SJCRH30 (cell line): ENCODE measurements at regions not wholly inside any gene's neighbourhood (a gene's known extent, or its start where the extent isn't known, plus 50 kb on each side); places are given as distances from the start of the nearest gene placed in this dataset.

Experiments used
- DNase-seq, 2 experiments: peaks; one replicate each; pipeline ENCODE4 v3.0.0-alpha.2; 2015 to 2020
- H3K27ac ChIP-seq: fragments of 250-450 bp; sonication (Bioruptor Pico); 2 replicates; pipeline ENCODE4 v1.5.1; 2020; ENCODE audit warnings: mild to moderate bottlenecking, moderate library complexity
- H3K27me3 ChIP-seq: fragments of 250-450 bp; sonication (Bioruptor Pico); 2 replicates; pipeline ENCODE4 v1.5.1; 2020; ENCODE audit warnings: mild to moderate bottlenecking, moderate library complexity
- H3K36me3 ChIP-seq: fragments of 250-450 bp; sonication (Bioruptor Pico); 2 replicates; pipeline ENCODE4 v1.5.1; 2020; ENCODE audit warnings: mild to moderate bottlenecking, moderate library complexity
- H3K4me1 ChIP-seq: fragments of 250-450 bp; sonication (Bioruptor Pico); 2 replicates; pipeline ENCODE4 v1.5.1; 2020; ENCODE audit warnings: mild to moderate bottlenecking, moderate library complexity
- H3K4me3 ChIP-seq: fragments of 250-450 bp; sonication (Bioruptor Pico); 2 replicates; pipeline ENCODE4 v1.5.1; 2020; ENCODE audit warnings: mild to moderate bottlenecking, moderate library complexity
- H3K9me3 ChIP-seq: fragments of 250-450 bp; sonication (Bioruptor Pico); replicated peaks from 2 replicates; pipeline ENCODE4 v1.5.1; 2020; ENCODE audit warnings: mild to moderate bottlenecking, moderate library complexity

DNA sequence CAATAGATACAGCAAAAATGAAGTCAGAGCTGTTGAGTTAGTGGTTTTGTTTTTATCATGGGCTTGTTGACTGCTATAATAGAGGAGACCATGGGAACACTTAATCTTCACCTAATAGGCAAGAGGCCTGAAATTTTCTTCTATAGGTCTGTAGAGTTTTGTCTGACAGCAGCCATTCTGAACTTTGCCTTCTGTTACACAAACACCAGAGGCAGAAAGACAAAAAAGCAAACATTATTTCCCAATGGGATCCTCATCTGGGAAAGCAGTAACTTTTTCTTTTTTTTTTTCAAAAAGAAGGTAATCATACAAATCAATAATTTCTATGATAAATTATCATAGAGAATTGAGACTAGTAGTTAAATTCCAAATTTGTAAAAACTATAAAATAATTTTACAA, 494.1 kb downstream of the TOX3 start:
- no peak overlapping the region for H3K27ac ChIP-seq
- no peaks in the 10 kb centered on the region for H3K36me3 ChIP-seq
- peaks cover 4% of the 10 kb centered on the region; the same call in 1 of the 2 replicates for H3K9me3 ChIP-seq
- no peak overlapping the region for H3K4me3 ChIP-seq
- no peak for DNase-seq
- H3K27me3 ChIP-seq, result no peaks in the 10 kb centered on the region
- 0 out of 2 replicates have a peak, but pooled peaks cover 3% of the 10 kb centered on the region for H3K4me1 ChIP-seq

GRCh38 chr16:52051414-52052172, 495.4 kb downstream of the TOX3 start:
- peaks cover 4% of the 10 kb centered on the region; the same call in 1 of the 2 replicates for H3K9me3 ChIP-seq
- no peak overlapping the region for H3K4me3 ChIP-seq
- no peak for DNase-seq
- H3K27me3 ChIP-seq, result no peaks in the 10 kb centered on the region
- H3K36me3 ChIP-seq, result no peaks in the 10 kb centered on the region
- H3K27ac ChIP-seq, result no peak overlapping the region
- H3K4me1 ChIP-seq, result 0 out of 2 replicates have a peak, but pooled peaks cover 3% of the 10 kb centered on the region

- Histone ChIP-seq H3K27ac (no peak overlapping the region), H3K36me3 (no peaks in the 10 kb centered on the region), H3K4me3 (no peak overlapping the region), H3K27me3 (no peaks in the 10 kb centered on the region), H3K9me3 (peaks cover 4% of the 10 kb centered on the region; the same call in 1 of the 2 replicates), H3K4me1 (0 out of 2 replicates have a peak, but pooled peaks cover 3% of the 10 kb centered on the region)
- peak; percentile 37 to 50 for DNase-seq
Observed at GRCh38 chr16:52050418-52050817, 496.5 kb downstream of the TOX3 start.

- no peak for DNase-seq
- no peaks in the 10 kb centered on the region for H3K27me3 ChIP-seq
- H3K27ac ChIP-seq, result no peak overlapping the region
- H3K4me1 ChIP-seq, result no peaks in the 10 kb centered on the region
- no peaks in the 10 kb centered on the region for H3K9me3 ChIP-seq
- no peak overlapping the region for H3K4me3 ChIP-seq
- no peaks in the 10 kb centered on the region for H3K36me3 ChIP-seq
Observed at GRCh38 chr16:52035436-52035835, 511.5 kb downstream of the TOX3 start.

- no peaks in the 10 kb centered on the region for H3K27me3 ChIP-seq
- H3K36me3 ChIP-seq, result no peaks in the 10 kb centered on the region
- H3K27ac ChIP-seq, result no peak overlapping the region
- DNase-seq, result no peak
- no peaks in the 10 kb centered on the region for H3K4me1 ChIP-seq
- no peaks in the 10 kb centered on the region for H3K9me3 ChIP-seq
- H3K4me3 ChIP-seq, result no peak overlapping the region
Observed at GRCh38 chr16:52034830-52035229, 512.1 kb downstream of the TOX3 start.

- H3K27ac ChIP-seq, result no peak overlapping the region
- no peak for DNase-seq
- no peak overlapping the region for H3K4me3 ChIP-seq
- no peaks in the 10 kb centered on the region for H3K36me3 ChIP-seq
- H3K4me1 ChIP-seq, result no peaks in the 10 kb centered on the region
- H3K9me3 ChIP-seq, result no peaks in the 10 kb centered on the region
- H3K27me3 ChIP-seq, result no peaks in the 10 kb centered on the region
Observed at GRCh38 chr16:52033992-52034391, 513.0 kb downstream of the TOX3 start.

GRCh38 chr16:52022980-52023379, 524.0 kb downstream of the TOX3 start:
- Histone ChIP-seq H3K27ac (no peak overlapping the region), H3K27me3 (0 out of 2 replicates have a peak, but pooled peaks cover 7% of the 10 kb centered on the region), H3K36me3 (no peaks in the 10 kb centered on the region), H3K4me3 (no peak overlapping the region), H3K4me1 (no peaks in the 10 kb centered on the region), H3K9me3 (no peaks in the 10 kb centered on the region)
- DNase-seq, result no peak

DNA sequence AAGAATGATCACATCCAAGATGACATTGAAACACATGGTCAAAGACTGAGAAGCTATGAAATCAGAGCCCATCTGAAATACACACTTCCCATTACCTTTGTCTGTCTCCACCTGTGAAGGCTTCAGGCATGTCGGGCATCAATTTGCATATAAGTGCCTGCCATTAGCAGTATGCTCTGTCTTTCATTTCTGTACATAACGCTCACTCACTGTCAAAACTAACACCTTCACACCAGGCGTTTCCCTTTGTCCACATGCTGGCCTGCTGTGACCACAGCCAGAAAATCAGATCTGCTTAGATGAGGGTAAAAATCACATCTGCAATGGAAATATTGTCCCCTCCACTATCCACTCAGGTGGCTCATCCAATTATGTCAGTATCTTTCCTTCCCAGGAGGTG, 524.8 kb downstream of the TOX3 start:
- H3K4me1 ChIP-seq, result no peaks in the 10 kb centered on the region
- no peak overlapping the region for H3K4me3 ChIP-seq
- H3K27ac ChIP-seq, result no peak overlapping the region
- H3K27me3 ChIP-seq, result 0 out of 2 replicates have a peak, but pooled peaks cover 7% of the 10 kb centered on the region
- no peak for DNase-seq
- H3K9me3 ChIP-seq, result no peaks in the 10 kb centered on the region
- no peaks in the 10 kb centered on the region for H3K36me3 ChIP-seq

- no peak overlapping the region for H3K4me3 ChIP-seq
- H3K9me3 ChIP-seq, result no peaks in the 10 kb centered on the region
- DNase-seq, result no peak
- H3K36me3 ChIP-seq, result no peaks in the 10 kb centered on the region
- H3K27ac ChIP-seq, result no peak overlapping the region
- H3K4me1 ChIP-seq, result no peaks in the 10 kb centered on the region
- H3K27me3 ChIP-seq, result no peaks in the 10 kb centered on the region
Observed at GRCh38 chr16:52016387-52016786, 530.6 kb downstream of the TOX3 start.

DNA sequence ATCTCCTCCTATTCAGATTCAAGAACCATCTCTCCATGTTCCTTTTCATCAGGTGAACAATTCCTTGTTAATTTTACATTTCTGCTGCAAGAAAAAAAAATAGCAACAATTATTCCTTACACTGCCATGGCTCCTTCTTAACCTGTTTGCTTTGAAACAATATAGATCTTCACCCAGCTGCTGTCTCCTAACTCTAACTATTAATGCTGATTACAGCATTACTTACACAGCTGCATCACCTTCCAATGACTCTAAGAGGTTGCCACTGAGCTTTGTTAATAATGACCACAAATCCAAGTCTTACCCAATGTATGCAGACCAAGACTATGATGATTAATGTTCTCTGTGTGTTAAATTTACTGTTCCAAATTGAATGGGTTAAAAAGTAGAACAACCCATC, 541.4 kb downstream of the TOX3 start:
- no peak for DNase-seq
- H3K27me3 ChIP-seq, result no peaks in the 10 kb centered on the region; the same call in 1 of the 2 replicates
- H3K4me1 ChIP-seq, result no peaks in the 10 kb centered on the region
- H3K36me3 ChIP-seq, result no peaks in the 10 kb centered on the region
- no peak overlapping the region for H3K27ac ChIP-seq
- no peaks in the 10 kb centered on the region for H3K9me3 ChIP-seq
- no peak overlapping the region for H3K4me3 ChIP-seq

GRCh38 chr16:52004343-52004742, 542.6 kb downstream of the TOX3 start:
- no peak for DNase-seq
- H3K4me3 ChIP-seq, result no peak overlapping the region
- H3K27me3 ChIP-seq, result no peaks in the 10 kb centered on the region; the same call in 1 of the 2 replicates
- no peaks in the 10 kb centered on the region for H3K9me3 ChIP-seq
- no peaks in the 10 kb centered on the region for H3K36me3 ChIP-seq
- H3K4me1 ChIP-seq, result no peaks in the 10 kb centered on the region
- H3K27ac ChIP-seq, result no peak overlapping the region

GRCh38 chr16:52002026-52002425, 544.9 kb downstream of the TOX3 start:
- Histone ChIP-seq H3K4me1 (no peaks in the 10 kb centered on the region), H3K27me3 (no peaks in the 10 kb centered on the region; the same call in 1 of the 2 replicates), H3K27ac (no peak overlapping the region), H3K9me3 (no peaks in the 10 kb centered on the region), H3K36me3 (no peaks in the 10 kb centered on the region), H3K4me3 (no peak overlapping the region)
- DNase-seq, result no peak

- Histone ChIP-seq H3K4me3 (no peak overlapping the region), H3K36me3 (no peaks in the 10 kb centered on the region), H3K27me3 (no peaks in the 10 kb centered on the region), H3K4me1 (no peaks in the 10 kb centered on the region), H3K9me3 (no peaks in the 10 kb centered on the region), H3K27ac (no peak overlapping the region)
- DNase-seq, result no peak
Observed at GRCh38 chr16:51996516-51996915, 550.4 kb downstream of the TOX3 start.

- DNase-seq, result peak; percentile 45 to 48
- H3K9me3 ChIP-seq, result no peaks in the 10 kb centered on the region
Observed at GRCh38 chr16:51994597-51994996, 552.3 kb downstream of the TOX3 start.

DNA sequence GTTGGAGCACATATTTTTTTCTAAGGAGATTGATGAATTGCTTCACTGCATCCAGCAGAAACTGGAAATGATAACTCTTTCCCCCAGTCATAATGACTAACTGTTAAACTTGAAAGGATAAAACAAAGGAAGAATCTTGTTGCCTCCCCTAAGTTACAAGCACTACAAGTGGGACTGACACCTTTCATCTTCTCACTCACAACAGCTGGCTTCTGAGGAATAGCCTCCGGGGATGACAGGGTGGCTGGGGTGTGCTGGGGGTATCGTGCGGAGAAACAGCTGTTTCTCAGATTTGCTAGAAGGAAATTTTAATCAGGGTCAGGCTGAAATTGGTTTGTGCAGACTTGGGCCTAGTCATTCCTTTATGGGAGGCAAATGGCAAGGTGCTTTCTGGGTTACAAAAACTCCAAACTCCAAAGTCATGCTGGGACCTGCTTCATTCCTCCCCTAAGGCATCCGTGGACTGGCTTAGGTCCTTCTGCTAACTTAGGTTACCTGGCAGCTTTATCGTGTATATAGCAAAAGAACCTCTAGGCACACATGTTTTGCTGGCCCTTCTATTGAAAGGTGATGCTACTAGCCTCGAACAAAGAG, 557.2 kb downstream of the TOX3 start:
- H3K36me3 ChIP-seq, result no peaks in the 10 kb centered on the region
- H3K4me3 ChIP-seq, result no peak overlapping the region
- no peak overlapping the region for H3K27ac ChIP-seq
- no peaks in the 10 kb centered on the region for H3K27me3 ChIP-seq
- DNase-seq, result peak; percentile 40 to 66
- H3K9me3 ChIP-seq, result no peaks in the 10 kb centered on the region
- no peaks in the 10 kb centered on the region for H3K4me1 ChIP-seq

More at GRCh38 chr16:51994597-51994996, 552.3 kb downstream of the TOX3 start:
- no peaks in the 10 kb centered on the region for H3K4me1 ChIP-seq
- no peaks in the 10 kb centered on the region for H3K27me3 ChIP-seq
- H3K36me3 ChIP-seq, result no peaks in the 10 kb centered on the region
- H3K27ac ChIP-seq, result no peak overlapping the region
- no peak overlapping the region for H3K4me3 ChIP-seq
